Adrenal gland (tissue), 5 donors: ENCODE measurements at regions not wholly inside any gene's neighbourhood (a gene's known extent, or its start where the extent isn't known, plus 50 kb on each side); places are given as distances from the start of the nearest gene placed in this dataset.
"Not testable (repeated sequence)": the region's sequence is repeated elsewhere in the genome, so short reads cannot be mapped to it uniquely, and the experiment has no call there.

Source experiments
- POLR2A ChIP-seq, 2 donors: fragments of 450-650 bp; IDR thresholded peaks; one replicate each; pipeline ENCODE4 v1.6.1; 2017; ENCODE audit warnings: antibody characterized with exemption in 2 of 2, mild to moderate bottlenecking in 2 of 2, moderate library complexity in 1 of 2
- TF ChIP-seq, protein P1 (sequence below), 6 experiments: fragments of 450-650 bp in 4 of 6; fragments of 200-600 bp in 2 of 6; sonication (generic) in 1 of 6; IDR thresholded peaks; 1 replicate in 5 of 6; 2 replicates in 1 of 6; pipeline versions ENCODE4 v1.5.1 to v1.8.0; 2016 to 2021; ENCODE audit warnings: antibody characterized with exemption in 6 of 6, mild to moderate bottlenecking in 2 of 6, moderate library complexity in 1 of 6
- donor health status: DM: no; HTN: no; CAD: no.

DNA sequence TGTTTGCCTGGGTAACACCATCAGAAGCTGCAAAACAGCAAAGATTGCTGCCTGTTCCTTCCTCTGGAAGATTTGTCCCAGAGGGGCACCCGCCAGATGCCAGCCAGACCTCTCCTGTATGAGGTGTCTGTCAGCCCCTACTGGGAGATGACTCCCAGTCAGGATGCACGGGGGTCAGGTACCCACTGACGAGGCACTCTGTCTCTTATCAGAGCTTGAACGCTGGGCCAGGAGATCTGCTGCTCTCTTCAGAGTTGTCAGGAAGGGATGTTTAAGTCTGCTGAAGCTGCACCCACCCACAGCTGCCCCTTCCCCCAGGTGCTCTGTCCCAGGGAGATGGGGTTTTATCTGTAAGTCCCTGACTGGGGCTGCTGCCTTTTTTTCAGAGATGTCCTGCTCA is 207.4 kb upstream of the PDE3A start:
- TF ChIP-seq POLR2A (IDR thresholded peaks at IDR 0.05) = not testable (repeated sequence)
- TF ChIP-seq, protein P1, sequence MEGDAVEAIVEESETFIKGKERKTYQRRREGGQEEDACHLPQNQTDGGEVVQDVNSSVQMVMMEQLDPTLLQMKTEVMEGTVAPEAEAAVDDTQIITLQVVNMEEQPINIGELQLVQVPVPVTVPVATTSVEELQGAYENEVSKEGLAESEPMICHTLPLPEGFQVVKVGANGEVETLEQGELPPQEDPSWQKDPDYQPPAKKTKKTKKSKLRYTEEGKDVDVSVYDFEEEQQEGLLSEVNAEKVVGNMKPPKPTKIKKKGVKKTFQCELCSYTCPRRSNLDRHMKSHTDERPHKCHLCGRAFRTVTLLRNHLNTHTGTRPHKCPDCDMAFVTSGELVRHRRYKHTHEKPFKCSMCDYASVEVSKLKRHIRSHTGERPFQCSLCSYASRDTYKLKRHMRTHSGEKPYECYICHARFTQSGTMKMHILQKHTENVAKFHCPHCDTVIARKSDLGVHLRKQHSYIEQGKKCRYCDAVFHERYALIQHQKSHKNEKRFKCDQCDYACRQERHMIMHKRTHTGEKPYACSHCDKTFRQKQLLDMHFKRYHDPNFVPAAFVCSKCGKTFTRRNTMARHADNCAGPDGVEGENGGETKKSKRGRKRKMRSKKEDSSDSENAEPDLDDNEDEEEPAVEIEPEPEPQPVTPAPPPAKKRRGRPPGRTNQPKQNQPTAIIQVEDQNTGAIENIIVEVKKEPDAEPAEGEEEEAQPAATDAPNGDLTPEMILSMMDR (IDR thresholded peaks at IDR 0.05) = not testable (repeated sequence)
